ENCODE measurements at regions not wholly inside any gene's neighbourhood (a gene's known extent, or its start where the extent isn't known, plus 50 kb on each side); places are given as distances from the start of the nearest gene placed in this dataset.
"Not testable (repeated sequence)": the region's sequence is repeated elsewhere in the genome, so short reads cannot be mapped to it uniquely, and the experiment has no call there.

DNA sequence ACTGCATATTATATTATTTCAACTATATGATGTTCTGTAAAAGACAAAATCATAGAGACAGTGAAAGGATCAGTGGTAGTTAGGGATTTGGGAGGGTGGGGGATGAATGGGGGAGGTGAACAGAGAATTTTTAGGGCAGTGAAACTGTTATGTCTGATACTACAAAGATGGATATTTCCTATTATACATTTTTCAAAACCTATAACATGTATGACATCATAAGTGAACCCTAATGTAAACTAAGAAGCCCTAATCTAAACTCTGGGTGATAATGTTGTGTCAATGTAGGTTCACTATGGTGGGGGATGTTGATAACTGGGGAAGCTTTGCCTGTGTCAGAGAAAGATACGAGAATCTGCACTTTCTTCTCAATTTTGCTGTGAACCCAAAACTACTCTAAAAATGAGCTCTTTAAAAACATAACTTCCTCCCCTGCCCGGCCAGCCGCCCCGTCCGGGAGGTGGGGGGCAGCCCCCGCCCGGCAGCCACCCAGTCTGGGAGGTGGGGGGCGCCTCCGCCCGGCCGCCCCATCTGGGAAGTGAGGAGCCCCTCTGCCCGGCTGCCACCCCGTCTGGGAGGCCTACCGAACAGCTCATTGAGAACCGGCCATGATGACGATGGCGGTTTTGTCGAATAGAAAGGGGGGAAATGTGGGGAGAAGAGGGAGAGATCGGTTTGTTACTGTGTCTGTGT is 234.4 kb downstream of the RPIA start:
- no peak for DNase-seq

DNA sequence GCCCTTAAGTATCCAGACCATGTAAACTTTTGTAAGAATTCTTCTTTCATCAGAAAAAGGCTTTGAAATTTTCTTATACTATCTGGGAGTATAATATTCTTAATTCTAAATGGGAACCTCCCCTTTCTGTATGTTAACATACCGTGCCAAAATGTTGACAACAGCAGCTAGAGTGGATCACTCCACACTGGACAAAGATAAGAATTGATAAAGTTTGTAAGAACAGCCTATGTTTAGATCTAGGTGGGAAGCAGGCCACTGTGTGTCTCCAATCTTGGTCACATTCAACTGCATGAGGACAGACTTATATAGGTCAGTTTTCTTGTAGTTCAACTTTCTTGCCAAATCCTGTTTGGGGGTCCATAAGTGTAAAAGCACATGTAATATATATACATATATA is 235.7 kb downstream of the RPIA start:
- no peak for DNase-seq

DNA sequence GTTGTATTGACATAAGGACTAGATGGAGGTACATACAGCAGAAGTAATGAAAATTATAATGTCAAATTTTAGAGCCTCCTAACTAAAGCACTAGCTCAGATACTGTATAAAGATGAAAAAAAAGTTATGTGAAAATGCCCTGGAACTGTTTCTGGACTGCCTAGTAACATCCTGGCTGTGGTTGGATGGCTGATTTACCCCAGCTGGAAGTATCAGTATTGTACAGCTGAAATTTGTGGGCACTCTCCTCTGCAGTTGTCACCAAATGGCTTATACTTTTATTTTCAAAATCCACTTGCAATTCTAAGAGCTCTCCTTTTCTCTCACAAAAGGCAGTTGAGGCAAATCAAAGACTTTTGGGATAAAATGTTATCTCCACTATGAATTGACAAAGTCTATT is 239.2 kb downstream of the RPIA start:
- DNase-seq: no peak

GRCh38 chr2:88932686-88933085 is 241.2 kb downstream of the RPIA start:
- no peak for DNase-seq

DNA sequence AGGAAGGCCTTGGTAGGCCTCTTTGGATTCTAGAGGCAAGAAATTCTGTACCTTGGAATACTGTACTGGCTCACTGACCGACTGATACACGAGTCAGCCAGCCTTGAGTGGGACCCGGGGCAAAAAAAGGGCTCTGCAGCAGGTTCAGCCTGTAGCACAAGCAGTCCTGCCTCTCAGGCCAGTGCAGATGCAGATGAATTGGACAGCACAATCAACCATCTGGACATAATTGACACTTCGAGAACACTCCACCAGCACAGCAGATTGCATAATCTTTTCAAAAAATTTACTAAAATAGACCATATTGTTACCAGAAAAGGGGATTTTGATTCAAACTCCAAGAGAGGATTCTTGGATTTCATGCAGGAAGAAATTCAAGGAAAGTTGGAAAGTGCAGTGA is 241.6 kb downstream of the RPIA start:
- DNase-seq: no peak

GRCh38 chr2:88933980-88934379 is 242.5 kb downstream of the RPIA start:
- DNase-seq: peak; percentile 21 to 58 (median 52)

DNA sequence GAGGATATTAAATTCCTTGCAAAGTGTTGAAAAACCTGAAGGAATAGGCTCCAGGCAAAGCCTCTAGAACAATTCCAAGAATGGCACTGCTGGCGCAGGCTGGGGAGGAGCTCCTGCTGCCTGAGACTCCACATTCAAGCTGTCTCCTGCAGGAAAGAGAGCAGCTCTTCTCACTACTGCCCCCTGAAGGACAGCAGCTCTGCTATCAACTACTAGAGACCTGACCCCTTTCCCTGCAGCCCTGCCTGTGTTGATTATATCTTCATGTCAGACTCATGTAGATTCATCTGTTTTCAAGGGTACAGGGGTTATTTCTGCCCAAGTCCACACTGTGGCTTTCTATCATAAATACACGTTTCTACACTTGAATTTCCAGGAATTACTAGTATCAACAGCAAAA is 249.7 kb downstream of the RPIA start:
- DNase-seq: peak; percentile 23 to 64 (median 50)

DNA sequence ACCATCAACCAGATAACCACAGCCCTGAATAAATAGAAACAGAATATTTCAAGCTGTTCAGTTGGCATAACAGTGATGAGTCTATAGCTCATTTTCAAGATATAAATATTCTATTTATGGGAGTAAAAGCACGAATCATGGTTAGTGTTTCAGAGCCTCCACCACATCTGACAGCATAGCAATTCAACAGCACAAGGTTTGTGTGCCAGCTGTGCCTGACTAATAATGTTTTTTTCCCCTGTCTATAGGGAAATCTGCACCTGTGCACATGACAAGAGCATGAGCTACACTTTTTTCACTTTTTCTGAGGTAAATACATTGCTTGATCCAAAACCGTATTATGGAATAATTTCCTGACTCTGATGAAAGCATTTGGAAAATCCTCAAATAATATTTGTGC is 251.3 kb downstream of the RPIA start:
- no peak for DNase-seq

DNA sequence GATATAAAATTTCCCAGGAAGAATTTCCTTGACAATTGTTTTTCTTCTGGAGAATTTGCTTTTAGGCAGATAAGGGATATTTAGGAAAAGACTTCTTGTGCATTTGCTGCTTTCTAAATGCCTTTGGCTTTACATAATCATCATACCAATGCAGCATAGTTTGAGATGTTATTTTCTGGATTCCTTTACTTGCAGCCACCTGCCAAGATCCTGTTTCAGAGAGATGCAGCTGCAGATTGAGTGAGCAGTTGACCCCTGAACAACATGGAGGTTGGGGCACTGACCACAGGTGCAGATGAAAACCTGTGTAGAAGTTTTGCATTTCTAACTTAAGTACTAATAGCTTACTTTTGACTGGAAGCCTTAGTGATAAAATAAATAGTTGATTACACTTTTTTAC is 257.9 kb downstream of the RPIA start:
- no peak for DNase-seq

DNA sequence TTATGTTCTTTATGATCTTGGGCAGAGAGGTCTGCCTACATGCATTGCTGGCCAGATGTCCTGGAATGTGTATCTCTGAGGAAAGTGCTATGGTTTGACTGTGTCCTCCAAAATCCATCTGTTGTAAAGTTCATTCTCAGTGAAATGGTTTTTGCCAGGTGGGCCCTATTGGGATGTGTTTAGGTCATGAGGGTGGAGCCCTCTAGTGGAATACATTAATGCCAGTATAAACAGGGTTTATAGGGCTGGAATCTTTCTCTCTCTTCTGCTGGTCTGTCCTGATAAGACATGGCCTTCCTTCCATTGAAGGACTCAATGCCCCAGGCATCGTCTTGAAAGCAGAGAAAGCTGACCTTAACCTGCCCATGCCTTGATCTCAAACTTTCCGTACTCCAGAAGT is 258.5 kb downstream of the RPIA start:
- DNase-seq: peak in 3 of 4 experiments; percentile 9 to 26 (median 15)

- no peak for DNase-seq
These were observed 264.1 kb downstream of the RPIA start for GRCh38 chr2:88955607-88956006.

GRCh38 chr2:88959480-88960204 is 268.2 kb downstream of the RPIA start:
- DNase-seq: no peak

GRCh38 chr2:88961323-88961722 is 269.9 kb downstream of the RPIA start:
- DNase-seq: not testable (repeated sequence)

DNA sequence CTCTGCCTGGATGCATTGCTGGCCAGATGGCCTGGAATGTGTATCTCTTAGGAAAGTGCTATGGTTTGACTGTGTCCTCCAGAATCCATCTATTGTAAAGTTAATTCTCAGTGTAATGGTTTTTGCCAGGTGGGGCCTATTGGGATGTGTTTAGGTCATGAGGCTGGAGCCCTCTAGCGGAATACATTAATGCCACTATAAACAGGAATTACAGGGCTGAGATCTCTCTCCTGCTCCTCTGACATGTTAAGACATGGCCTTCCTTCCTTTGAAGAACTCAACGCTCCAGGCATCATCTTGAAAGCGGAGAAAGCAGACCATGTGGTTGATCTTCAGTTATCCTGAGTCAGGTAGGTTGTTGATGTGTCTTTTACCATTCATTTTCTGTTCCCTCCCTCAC is 276.4 kb downstream of the RPIA start:
- no peak for DNase-seq

DNA sequence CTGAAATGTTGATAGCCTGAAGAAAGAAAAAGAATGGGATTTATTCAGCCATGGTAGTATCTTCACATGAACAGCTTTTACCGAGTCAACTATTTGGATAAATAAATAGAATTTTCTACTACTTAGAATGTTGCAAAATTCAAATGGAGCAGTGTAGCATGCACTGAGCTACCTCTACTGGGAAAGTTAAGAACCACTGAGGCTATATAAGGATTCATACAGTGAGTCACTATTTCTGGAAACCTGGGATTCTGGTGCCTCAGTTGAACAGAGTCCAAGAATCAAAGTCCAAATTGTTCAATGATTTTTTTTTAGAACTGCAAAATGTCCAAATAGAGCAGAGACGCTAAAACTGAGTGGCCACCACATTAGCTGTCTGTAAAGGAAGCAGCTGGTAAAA is 286.5 kb downstream of the RPIA start:
- DNase-seq: not testable (repeated sequence)

DNA sequence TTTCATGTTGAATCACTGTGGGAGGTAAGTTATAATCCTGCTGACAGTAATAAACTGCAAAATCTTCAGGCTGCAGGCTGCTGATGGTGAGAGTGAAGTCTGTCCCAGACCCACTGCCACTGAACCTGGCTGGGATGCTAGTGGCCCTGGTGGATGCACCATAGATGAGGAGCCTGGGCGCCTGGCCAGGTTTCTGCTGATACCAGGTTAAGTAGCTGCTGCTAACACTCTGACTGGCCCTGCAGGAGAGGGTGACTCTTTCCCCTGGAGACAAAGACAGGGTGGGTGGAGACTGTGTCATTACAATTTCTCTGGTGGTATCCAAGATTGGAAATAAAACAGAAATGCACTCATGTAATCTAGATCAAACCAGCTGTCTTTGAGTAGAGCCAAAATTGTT is 287.0 kb downstream of the RPIA start:
- DNase-seq: not testable (repeated sequence)

DNA sequence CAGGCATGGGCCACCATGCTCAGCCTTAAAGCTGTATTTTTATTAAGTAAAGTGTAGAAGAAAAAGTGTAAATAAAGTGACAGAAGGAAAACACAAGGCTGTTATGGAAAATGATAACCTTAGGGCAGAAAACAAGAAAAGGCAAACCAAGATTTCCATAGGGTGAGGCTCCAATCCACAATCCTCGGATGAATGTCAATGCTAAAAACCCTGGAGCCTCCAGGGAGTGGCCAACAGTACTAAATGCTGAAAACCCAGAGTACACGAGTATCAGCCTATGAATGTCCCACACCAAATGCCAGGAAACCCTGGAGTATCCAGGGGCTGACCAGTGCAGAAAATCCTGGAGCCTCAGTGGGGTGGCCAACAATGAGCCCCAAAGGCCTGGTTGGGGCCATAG is 292.6 kb downstream of the RPIA start:
- DNase-seq: not testable (repeated sequence)

GRCh38 chr2:88986721-88987330 is 295.4 kb downstream of the RPIA start:
- not testable (repeated sequence) for DNase-seq

DNA sequence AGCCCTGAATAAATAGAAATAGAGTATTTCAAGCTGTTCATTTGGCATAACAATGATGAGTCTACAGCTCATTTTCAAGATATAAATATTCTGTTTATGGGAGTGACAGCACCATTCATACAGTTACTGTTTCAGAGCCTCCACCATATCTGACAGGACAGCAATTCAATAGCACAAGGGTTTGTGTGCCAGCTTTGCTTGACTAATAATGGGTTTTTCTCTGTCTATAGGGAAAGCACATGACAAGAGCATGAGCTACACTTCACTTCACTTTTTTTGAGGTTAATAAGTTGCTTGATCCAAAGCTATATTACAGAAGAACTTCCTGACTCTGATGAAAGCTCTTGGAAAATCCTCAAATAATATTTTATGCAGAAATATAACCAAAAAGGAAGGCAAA is 297.1 kb downstream of the RPIA start:
- DNase-seq: peak in 2 of 4 experiments; percentile 6 to 16

DNA sequence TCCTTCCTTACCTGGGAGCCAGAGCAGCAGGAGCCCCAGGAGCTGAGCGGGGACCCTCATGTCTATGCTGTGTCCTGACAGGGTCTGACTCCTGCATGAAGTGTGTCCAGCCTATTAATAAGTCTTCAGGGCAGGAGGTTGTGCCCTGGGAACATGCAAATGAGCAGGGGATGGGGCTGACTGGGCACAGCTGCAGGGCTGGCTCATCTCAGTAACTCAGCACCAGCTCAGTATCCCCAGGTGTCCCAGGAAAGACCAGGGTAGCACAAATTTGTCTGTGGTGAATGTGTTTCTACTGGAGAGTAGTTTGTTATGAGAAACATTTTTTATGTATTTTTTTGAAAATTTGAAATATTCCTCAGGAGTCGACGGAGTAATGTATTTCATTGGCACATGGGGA is 301.3 kb downstream of the RPIA start:
- DNase-seq: not testable (repeated sequence)

- DNase-seq: not testable (repeated sequence)
These were observed 303.4 kb downstream of the RPIA start for GRCh38 chr2:88994856-88995255.

DNA sequence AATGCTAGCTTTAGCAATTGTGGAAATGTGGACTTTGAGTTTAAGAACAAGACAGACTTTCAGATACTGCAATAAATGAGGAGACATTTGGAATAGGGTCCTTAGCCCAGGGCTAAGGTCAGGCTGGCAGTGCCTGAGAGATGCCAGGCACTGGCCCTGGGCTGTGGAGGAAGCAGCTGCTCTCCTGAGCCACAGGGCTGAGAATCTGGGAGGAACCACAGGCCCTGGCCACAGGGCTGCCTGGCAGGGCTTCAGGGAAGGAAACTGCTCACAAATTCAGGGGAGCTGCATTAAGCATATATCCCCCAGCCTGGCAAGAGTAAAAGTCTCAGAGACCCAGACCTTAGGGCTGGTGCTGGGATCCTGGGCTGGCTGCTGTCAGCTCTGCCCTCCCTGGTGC is 305.1 kb downstream of the RPIA start:
- not testable (repeated sequence) for DNase-seq

DNA sequence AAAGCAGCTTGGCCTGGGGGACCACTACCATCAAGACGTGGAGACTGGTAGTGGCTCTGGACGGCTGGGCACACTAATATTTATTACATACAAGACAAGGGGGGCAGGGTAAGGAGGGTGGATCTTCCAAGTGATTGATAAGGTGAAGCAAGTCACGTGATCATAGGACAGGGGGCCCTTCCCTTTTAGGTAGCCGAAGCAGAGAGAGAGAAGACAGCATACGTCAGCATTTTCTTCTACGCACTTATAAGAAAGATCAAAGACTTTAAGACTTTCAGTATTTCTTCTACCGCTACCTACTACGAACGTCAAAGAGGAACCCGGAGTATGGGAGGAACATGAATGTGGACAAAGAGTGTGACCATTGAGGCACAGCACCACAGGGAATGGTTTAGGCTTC is 307.9 kb downstream of the RPIA start:
- no peak for DNase-seq

DNA sequence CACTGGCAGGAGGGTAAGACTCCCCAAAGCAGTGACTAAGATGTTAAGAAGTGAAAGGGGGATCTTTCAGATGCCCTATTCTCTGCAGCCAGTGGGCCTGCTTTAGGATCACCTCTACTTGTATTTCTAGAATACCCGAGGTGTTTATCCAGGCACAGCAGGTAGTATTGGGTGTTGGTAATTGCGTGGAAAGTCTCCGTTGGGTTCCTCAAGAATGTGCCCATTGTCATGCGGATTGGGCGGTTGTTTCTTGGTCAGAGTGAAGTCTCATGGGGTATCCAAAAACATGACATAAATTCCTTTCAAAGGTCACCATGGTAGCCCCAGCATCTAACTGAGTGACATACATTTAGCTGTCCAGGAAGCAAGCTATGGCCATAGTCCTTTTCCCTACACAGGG is 308.8 kb downstream of the RPIA start:
- DNase-seq: no peak

Measured in suppressor macrophage (primary cell).